ENCODE measurements at regions not wholly inside any gene's neighbourhood (a gene's known extent, or its start where the extent isn't known, plus 50 kb on each side); places are given as distances from the start of the nearest gene placed in this dataset.
"Not testable (repeated sequence)": the region's sequence is repeated elsewhere in the genome, so short reads cannot be mapped to it uniquely, and the experiment has no call there.

DNA sequence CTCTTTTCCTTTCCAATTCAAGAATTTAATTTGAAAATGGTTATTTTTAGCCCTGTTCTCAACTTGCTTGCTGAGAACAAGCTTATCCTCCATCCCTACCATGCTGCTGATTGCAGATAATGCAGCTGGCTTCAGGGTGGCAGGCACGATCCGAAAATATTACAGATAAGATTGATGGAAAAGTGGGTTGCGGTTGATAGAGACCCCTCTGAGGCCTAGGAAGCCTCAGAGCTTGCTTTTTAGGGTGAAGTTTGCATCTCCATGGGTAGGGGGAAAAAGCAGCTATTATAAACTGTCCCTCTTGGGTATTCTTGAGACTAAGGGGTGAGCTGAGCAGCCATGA lies 116.5 kb upstream of the GOT2 start:
- Mint-ChIP-seq H3K36me3 (ENCODE audit: insufficient read depth, unreplicated experiment) (no peaks in the 10 kb centered on the region), H3K4me3 (ENCODE audit: unreplicated experiment) (no peak overlapping the region), H3K27ac (ENCODE audit: low read depth, unreplicated experiment) (no peak overlapping the region), H3K4me1 (ENCODE audit: insufficient read depth, unreplicated experiment) (peaks cover 6% of the 10 kb centered on the region), H3K9me3 (ENCODE audit: unreplicated experiment) (no peaks in the 10 kb centered on the region), H3K27me3 (ENCODE audit: insufficient read depth, unreplicated experiment) (peaks cover 33% of the 10 kb centered on the region)
- DNase-seq (ENCODE audit: unreplicated experiment): no peak
- POLR2A ChIA-PET: no interaction called here
- TF ChIP-seq, protein P1, sequence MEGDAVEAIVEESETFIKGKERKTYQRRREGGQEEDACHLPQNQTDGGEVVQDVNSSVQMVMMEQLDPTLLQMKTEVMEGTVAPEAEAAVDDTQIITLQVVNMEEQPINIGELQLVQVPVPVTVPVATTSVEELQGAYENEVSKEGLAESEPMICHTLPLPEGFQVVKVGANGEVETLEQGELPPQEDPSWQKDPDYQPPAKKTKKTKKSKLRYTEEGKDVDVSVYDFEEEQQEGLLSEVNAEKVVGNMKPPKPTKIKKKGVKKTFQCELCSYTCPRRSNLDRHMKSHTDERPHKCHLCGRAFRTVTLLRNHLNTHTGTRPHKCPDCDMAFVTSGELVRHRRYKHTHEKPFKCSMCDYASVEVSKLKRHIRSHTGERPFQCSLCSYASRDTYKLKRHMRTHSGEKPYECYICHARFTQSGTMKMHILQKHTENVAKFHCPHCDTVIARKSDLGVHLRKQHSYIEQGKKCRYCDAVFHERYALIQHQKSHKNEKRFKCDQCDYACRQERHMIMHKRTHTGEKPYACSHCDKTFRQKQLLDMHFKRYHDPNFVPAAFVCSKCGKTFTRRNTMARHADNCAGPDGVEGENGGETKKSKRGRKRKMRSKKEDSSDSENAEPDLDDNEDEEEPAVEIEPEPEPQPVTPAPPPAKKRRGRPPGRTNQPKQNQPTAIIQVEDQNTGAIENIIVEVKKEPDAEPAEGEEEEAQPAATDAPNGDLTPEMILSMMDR (IDR thresholded peaks at IDR 0.05; ENCODE audit: unreplicated experiment): no peak
- no TSS peak for BruUV-seq (replicated peaks)
- intact Hi-C loops (cut with micrococcal nuclease): no loop called here
- CTCF ChIA-PET: interaction anchor here (0.7 to 1.1 kb wide), 3 partner anchors 36 to 972 kb away, joined by 3 read pairs; no protein-coding TSS in a partner anchor

DNA sequence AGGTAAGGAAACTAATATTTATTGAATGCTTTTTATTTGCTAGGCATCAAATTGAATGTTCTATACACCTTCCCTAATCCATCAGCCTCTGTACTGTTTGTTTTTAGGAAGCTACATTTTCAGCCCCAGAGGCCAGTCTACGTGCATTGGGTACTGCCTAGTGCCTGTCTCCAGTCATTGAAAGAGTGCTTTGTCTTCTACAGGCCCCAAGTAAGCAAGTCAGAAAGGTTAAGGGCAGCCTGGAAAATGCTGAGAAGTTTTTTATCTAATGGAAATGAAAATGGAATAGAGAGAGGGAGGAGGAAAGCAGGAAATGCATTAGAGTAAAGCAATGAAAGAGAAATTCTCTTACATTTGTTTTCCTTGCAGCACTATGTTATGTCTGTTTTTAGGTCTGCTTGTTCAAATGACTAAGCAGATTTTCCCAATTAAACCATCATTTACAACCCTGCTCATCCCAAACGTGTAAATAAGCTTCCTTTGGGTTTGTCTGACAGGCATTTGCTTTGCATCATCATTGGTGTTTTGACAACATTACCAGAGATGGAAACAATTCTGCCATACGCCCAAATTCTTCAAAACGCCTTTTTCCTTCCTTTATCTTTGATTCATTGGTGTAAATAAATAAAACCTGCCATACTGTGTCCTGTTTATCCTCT lies 116.0 kb upstream of the GOT2 start:
- peaks cover 6% of the 10 kb centered on the region for H3K4me1 Mint-ChIP-seq (ENCODE audit: insufficient read depth, unreplicated experiment)
- POLR2A ChIA-PET: interaction anchor here (0.5 kb wide), 1 partner anchor 375 kb away, joined by 3 read pairs; no protein-coding TSS in a partner anchor
- H3K27me3 Mint-ChIP-seq (ENCODE audit: insufficient read depth, unreplicated experiment): peaks cover 33% of the 10 kb centered on the region
- intact Hi-C loops (cut with micrococcal nuclease): no loop called here
- no peak overlapping the region for H3K27ac Mint-ChIP-seq (ENCODE audit: low read depth, unreplicated experiment)
- CTCF ChIA-PET: interaction anchor here (0.7 to 1.1 kb wide), 2 partner anchors 36 to 94 kb away, joined by 3 read pairs; no protein-coding TSS in a partner anchor
- no peak for DNase-seq (ENCODE audit: unreplicated experiment)
- no TSS peak for BruUV-seq (replicated peaks)
- no peak overlapping the region for H3K4me3 Mint-ChIP-seq (ENCODE audit: unreplicated experiment)
- no peaks in the 10 kb centered on the region for H3K36me3 Mint-ChIP-seq (ENCODE audit: insufficient read depth, unreplicated experiment)
- TF ChIP-seq, protein P1 (IDR thresholded peaks at IDR 0.05; ENCODE audit: unreplicated experiment): no peak
- no peaks in the 10 kb centered on the region for H3K9me3 Mint-ChIP-seq (ENCODE audit: unreplicated experiment)

DNA sequence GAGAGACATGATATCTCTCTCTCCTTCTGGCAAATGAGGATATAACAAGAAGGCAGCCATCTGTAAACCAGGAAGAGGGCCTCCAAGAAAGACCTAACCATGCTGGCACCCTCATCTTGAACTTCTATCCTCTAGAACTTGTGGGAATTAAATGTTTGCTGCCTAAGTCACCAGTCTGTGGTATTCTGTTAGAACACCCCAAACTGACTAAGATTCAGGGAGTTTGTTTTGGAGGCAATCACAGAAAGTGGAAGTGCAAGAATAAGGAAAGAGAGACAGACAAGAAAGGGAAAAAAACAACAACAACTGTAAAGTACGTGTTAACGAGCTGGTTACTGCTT lies 114.5 kb upstream of the GOT2 start:
- DNase-seq (ENCODE audit: unreplicated experiment): no peak
- ChIA-PET CTCF (no interaction called here), POLR2A (no interaction called here)
- intact Hi-C loops (cut with micrococcal nuclease): no loop called here
- H3K4me1 Mint-ChIP-seq (ENCODE audit: insufficient read depth, unreplicated experiment): no peaks in the 10 kb centered on the region
- H3K4me3 Mint-ChIP-seq (ENCODE audit: unreplicated experiment): no peak overlapping the region
- no TSS peak for BruUV-seq (replicated peaks)
- peaks cover 18% of the 10 kb centered on the region for H3K27me3 Mint-ChIP-seq (ENCODE audit: insufficient read depth, unreplicated experiment)
- H3K9me3 Mint-ChIP-seq (ENCODE audit: unreplicated experiment): no peaks in the 10 kb centered on the region
- H3K27ac Mint-ChIP-seq (ENCODE audit: low read depth, unreplicated experiment): no peak overlapping the region
- H3K36me3 Mint-ChIP-seq (ENCODE audit: insufficient read depth, unreplicated experiment): no peaks in the 10 kb centered on the region
- TF ChIP-seq, protein P1 (IDR thresholded peaks at IDR 0.05; ENCODE audit: unreplicated experiment): no peak

DNA sequence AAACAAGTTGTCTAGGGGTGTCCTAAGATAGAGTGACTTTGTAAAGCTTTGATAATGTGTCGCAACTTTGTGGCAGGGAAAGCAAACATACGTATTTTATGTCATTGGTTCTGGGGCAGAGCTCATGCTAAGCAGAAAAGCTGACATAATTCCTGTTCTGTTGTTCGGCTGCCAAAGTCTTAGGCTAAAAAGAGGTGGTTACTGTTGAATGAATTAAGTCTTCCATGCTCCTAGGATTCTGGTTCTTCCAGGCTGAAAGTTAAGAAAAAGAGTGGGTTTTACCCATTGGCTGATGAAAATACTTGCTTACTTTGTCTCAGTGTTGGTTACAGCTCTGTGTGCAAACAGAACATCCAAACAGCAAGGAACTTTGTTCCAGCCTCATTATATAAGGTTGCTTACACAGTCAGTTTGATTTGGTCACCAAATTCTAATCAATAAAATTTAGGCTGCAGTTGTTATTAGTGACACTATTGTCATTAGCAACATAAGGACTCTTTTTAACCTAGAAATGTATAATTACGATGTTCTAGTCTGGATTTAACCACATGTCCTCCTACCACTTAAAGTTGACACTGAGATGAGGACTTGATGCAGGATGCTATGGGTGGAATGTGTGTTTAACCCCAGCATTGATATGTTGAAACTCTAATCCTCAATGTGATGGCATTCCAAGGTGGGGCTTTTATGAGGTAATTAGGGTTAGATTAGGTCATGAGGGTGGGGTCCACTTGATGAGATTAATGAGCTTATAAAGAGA lies 114.0 kb upstream of the GOT2 start:
- TF ChIP-seq, protein P1 (IDR thresholded peaks at IDR 0.05; ENCODE audit: unreplicated experiment): no peak
- no peak for DNase-seq (ENCODE audit: unreplicated experiment)
- H3K27me3 Mint-ChIP-seq (ENCODE audit: insufficient read depth, unreplicated experiment): peaks cover 13% of the 10 kb centered on the region
- no peak overlapping the region for H3K4me3 Mint-ChIP-seq (ENCODE audit: unreplicated experiment)
- POLR2A ChIA-PET: no interaction called here
- intact Hi-C loops (cut with micrococcal nuclease): no loop called here
- CTCF ChIA-PET: interaction anchor here (0.6 kb wide), 1 partner anchor 319 kb away, joined by 3 read pairs; no protein-coding TSS in a partner anchor
- H3K4me1 Mint-ChIP-seq (ENCODE audit: insufficient read depth, unreplicated experiment): no peaks in the 10 kb centered on the region
- H3K27ac Mint-ChIP-seq (ENCODE audit: low read depth, unreplicated experiment): no peak overlapping the region
- BruUV-seq (replicated peaks): no TSS peak
- H3K36me3 Mint-ChIP-seq (ENCODE audit: insufficient read depth, unreplicated experiment): no peaks in the 10 kb centered on the region
- no peaks in the 10 kb centered on the region for H3K9me3 Mint-ChIP-seq (ENCODE audit: unreplicated experiment)

DNA sequence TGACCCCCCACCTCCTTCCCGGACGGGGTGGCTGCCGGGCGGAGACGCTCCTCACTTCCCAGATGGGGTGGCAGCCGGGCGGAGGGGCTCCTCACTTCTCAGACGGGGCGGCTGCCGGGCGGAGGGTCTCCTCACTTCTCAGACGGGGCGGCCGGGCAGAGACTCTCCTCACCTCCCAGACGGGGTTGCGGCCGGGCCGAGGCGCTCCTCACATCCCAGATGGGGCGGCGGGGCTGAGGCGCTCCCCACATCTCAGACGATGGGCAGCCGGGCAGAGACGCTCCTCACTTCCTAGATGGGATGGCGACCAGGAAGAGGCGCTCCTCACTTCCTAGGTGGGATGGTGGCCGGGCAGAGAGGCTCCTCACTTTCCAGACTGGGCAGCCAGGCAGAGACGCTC lies 112.1 kb upstream of the GOT2 start:
- BruUV-seq (replicated peaks); POLR2A ChIA-PET; H3K9me3 Mint-ChIP-seq (ENCODE audit: unreplicated experiment); H3K4me1 Mint-ChIP-seq (ENCODE audit: insufficient read depth, unreplicated experiment); H3K4me3 Mint-ChIP-seq (ENCODE audit: unreplicated experiment); CTCF ChIA-PET; H3K27ac Mint-ChIP-seq (ENCODE audit: low read depth, unreplicated experiment); intact Hi-C loops (cut with micrococcal nuclease); DNase-seq (ENCODE audit: unreplicated experiment); H3K36me3 Mint-ChIP-seq (ENCODE audit: insufficient read depth, unreplicated experiment); H3K27me3 Mint-ChIP-seq (ENCODE audit: insufficient read depth, unreplicated experiment): not testable (repeated sequence)
